ENCODE measurements at regions not wholly inside any gene's neighbourhood (a gene's known extent, or its start where the extent isn't known, plus 50 kb on each side); places are given as distances from the start of the nearest gene placed in this dataset.

DNA sequence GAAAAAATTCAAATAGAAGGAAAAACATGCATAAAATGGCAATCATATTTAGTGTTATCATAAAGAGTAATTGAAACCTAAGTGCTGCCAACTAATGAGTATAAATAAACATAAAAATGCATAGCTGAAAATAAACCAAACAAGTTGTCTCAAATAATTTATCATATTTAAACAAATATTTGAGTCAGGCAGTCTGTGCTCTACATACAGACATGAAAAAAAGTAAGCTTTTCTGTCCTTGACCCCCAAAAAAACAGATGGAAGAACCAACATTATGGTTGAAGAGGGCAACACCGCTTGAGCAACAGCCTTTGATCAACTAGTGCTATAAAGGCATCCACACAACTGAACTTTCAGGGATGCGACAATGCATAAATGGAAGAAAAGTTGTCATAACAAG is 735.1 kb upstream of the MIR17HG start:
- TF ChIP-seq, protein P1, sequence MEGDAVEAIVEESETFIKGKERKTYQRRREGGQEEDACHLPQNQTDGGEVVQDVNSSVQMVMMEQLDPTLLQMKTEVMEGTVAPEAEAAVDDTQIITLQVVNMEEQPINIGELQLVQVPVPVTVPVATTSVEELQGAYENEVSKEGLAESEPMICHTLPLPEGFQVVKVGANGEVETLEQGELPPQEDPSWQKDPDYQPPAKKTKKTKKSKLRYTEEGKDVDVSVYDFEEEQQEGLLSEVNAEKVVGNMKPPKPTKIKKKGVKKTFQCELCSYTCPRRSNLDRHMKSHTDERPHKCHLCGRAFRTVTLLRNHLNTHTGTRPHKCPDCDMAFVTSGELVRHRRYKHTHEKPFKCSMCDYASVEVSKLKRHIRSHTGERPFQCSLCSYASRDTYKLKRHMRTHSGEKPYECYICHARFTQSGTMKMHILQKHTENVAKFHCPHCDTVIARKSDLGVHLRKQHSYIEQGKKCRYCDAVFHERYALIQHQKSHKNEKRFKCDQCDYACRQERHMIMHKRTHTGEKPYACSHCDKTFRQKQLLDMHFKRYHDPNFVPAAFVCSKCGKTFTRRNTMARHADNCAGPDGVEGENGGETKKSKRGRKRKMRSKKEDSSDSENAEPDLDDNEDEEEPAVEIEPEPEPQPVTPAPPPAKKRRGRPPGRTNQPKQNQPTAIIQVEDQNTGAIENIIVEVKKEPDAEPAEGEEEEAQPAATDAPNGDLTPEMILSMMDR (IDR thresholded peaks at IDR 0.05; ENCODE audit: low read depth, low read length), result no peak
- no peak for TF ChIP-seq EZH2phosphoT487 (IDR thresholded peaks at IDR 0.05; ENCODE audit: low read depth)

All from OCI-LY3 (cell line).